HL-60/S4 treated with phorbol 12-myristate 13-acetate at 8.2 ng/mL for 4 days and 3 days (cell line): ENCODE measurements at regions not wholly inside any gene's neighbourhood (a gene's known extent, or its start where the extent isn't known, plus 50 kb on each side); places are given as distances from the start of the nearest gene placed in this dataset.
"Not testable (repeated sequence)": the region's sequence is repeated elsewhere in the genome, so short reads cannot be mapped to it uniquely, and the experiment has no call there.

Experiments used
- in situ Hi-C: fragments of 300-500 bp; cut with MboI; formaldehyde crosslinking; loops from 2 replicates; pipeline ENCODE4 v1.15.0; 2022; ENCODE audit warnings: low sequenced_read_pairs

DNA sequence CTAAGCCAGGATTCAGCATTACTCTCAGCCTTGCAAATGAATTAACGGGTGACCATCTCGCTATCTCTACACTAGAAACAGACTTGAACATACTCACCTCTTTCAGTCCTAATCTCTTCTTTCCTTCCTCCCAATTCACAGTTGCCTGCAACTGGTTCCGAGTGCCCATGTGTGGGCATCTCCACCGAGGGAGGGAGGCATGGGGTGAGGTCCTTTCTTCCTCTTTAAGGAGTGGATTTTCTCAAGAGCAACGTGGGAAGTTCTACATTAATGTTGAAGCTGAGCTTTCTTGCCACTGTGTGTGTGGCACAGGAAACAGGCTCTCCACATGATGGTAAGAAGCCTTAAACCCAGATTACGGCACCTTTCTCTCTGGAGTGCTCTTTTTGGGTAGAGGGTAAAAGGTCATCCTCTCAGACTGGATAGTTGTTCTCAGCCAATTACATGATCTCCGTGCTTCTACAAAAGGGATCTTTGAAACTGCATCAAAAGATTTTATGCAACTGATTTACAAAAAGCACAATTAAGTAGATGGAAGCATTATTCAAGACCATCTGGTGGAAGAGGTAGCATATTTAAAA is 286.8 kb upstream of the NR2F2 start:
- in situ Hi-C loops = no loop called here

DNA sequence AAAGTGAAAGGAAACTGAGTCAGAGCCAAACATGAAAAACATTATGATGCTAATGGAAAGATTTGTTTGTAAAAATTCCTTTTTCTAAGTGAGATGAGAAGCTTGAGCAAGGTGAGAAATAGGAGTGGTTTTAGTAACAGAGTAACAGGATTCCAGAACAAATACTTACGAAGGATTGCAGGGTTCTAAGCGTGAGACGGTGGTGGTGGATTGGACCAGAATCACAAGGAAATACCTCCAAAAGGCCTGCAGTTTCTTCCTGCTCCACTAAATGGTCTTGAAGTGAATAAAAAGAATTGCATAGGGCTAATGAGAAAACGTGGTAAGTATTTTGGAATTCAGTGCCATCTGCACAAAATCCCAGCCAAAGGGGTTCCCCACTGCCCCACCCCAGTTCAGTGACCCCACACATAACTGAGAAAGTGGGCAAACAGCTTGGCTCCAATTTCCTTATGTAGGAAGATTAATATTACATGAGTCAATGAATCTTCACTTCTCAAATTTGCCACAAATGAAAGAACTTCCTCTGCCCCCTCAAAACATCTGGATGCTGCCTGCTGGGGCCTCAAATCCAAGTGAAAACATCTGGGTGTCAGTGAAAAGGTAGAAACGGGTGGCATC is 283.8 kb upstream of the NR2F2 start:
- in situ Hi-C loops = no loop called here

DNA sequence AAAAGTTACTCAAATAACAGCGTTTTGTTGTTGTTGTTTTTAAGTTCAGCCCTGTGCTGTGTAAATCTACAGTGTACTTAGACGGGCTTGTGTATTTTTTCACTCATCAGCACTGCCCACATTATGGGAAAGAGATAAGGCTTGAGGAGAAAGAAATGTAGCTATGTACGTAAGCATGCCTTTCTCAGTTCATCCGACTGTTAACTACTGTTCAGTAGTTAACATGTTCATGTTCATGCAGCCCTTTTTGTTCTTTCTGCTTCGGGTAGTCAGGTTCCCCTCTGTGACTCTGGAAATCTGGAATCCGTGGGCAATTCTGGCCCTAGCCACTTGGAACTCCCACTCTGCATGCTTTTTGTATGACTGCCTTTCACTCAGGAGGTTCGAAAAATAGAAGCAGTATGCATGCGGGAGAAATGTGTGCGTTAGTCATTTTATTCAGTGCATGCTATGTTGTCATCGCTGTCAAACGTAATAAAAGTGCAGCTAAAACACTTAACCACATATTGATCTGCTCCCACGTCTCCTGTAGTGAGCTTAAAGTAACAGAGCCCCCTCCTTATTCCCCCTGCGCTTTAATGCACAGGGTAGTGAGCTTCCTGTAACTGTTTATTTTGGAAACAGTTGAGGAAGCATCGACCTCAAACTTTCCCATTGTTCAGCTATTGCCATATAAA is 283.1 kb upstream of the NR2F2 start:
- in situ Hi-C loops = no loop called here

DNA sequence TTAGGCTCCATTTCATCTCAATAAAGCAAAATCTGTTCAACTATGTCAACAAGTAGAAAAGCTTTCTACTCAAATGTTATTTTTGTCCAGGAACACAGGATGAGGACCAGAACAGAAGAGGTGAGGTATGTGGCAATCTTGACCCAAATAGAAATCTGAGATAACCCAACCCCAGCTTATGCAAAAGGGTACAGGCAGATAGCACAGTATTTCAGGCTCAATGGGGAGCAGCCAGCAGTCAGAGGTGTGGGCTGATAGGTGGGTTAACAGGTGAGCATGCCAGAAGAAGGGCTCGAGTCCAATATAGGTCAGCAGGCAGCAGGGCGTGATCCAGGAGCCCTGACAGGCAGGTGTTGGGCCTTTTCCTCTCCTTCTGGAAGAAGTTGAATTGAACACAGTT is 281.2 kb upstream of the NR2F2 start:
- in situ Hi-C loops = no loop called here

DNA sequence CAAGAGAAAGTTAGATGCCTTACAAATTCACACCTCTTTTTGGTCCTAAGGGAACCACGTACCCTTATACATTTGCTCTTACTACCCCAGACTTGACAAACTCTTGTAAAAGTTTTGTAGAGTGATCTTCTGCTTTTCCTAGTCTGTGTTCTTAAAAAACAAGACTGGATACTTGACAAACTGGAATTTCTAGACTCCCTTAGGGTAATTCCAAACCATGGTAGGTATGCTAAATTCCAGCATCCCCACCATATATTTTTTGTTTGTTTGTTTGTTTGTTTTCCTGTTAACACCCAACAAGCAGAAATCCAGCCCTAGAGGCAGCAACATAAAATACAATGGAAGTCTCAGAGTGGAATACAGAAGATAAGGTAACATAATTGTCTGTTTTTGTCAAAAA is 280.7 kb upstream of the NR2F2 start:
- in situ Hi-C loops = no loop called here

DNA sequence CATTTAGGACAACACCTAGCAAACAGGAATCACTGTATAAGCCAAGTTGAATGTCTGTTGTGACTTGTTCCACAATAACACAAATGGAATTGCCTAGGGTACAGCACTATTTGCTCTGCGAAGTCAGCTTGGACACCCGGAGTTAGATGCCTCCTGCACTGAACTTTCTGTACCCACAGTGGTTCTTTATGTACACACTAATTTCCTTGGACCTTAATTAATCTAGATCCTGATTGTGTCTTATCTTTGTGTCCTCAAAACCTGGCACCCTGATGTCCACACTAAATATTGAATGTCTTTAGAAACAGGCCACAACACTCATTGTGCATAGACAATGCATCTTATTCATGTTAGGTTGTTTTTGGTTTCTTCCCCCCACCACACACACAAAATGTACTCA is 278.9 kb upstream of the NR2F2 start:
- in situ Hi-C loops = no loop called here

DNA sequence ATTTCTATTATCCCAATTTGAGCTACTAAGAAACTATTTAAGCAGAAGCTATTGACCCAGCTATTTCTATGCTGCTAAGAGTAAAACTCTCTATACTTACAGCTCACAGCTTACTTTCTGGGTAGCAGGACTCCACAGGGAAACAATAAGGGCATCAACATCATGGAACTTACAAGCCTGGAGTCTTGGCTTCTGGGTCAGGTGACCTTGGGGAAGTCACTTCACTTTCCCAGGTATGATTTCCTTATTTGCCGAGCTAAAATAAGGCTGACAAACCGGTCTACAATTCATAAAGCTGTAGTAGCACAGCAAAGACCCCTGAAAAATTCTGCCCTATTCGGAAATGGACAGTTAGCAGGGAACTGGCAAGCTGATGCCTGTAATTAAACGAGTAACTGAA is 278.3 kb upstream of the NR2F2 start:
- in situ Hi-C loops = no loop called here

DNA sequence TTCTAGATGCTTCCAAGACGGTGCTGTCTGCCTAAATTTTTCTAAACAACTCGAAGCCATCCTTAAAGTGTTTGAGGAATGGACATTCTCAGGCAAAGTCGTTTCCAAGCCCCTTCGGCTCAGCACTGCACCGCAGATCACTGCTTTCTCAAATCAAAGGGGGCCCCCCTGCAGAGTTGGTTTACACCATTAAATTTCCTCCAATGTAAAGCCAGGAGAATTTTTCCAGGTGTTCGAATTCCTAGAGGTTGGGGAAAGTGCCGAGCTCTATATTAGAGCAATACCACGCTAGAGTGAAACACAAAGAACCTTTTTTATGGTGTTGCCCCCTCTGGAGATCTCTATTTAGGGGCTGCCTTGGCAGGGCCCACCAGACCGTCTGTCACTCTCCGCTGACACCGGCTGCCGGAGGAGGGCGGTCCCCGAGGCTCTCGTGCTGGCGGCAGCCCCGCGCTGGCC is 277.9 kb upstream of the NR2F2 start:
- in situ Hi-C loops = no loop called here

DNA sequence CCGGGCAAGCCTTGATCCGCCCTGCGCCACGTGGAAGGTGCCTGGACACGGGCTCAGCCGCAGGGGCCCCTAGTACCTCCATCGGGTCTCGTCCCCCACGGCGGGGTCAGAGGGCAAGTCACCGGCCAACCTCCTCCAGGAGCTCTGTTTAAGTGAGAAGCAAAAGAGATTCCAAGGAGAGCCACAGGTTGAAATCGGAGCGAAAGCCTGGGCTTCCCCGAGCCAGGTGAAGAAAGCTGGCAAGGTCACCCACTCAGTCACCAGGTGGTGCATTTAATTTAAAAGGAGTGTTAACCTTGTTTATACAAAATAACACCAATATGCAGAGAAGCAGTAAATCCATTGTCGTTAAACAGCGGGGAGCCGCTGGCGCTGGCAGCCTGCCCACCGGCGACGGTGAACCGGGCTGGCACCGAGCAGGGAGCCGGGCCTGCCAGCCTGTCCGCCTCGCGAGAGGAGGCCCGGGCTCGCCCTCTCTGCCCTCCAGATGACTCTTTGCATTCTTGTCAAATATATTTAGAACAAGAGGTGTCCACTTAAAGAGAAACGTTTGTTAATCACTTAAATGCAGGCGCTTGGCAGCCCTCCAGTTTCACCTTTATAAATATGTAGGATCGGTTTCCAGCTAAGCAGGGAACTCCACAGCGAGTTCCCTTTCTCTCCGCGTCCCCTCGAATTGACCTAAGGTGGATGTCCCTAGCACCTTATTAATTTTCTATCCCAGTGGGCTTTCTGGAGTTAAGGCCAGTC is 277.3 kb upstream of the NR2F2 start:
- in situ Hi-C loops = no loop called here

DNA sequence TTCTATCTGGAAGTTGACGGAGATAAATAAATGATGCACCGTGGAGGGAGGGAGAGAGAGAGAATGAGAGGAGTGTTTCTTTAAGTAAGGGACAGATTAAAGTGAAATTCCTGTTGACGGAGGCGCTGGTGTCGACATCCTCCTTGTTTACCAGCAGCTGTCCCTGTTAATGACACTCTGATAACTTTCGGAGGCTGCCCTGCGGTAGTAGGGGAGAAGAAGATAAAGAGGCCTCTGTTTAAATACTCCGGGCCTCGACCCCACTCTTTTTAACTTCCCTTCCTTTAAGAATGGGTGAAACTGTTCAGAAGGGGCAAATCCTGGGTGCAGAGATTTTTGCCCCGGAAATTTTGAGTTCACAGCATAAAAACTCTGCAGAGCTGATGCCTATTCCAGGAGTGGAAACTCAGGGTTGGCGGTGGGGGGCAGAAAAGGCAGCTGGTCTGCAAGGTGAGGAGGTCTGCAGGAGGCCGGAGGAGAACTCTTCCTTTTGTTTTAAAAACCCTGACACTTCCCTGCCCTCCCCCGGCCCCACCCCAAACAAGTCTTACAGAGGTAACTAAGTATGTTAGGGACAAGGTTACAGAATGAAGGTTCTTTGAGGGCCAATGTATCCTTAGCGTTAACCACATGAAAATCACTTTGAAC is 276.6 kb upstream of the NR2F2 start:
- in situ Hi-C loops = no loop called here

DNA sequence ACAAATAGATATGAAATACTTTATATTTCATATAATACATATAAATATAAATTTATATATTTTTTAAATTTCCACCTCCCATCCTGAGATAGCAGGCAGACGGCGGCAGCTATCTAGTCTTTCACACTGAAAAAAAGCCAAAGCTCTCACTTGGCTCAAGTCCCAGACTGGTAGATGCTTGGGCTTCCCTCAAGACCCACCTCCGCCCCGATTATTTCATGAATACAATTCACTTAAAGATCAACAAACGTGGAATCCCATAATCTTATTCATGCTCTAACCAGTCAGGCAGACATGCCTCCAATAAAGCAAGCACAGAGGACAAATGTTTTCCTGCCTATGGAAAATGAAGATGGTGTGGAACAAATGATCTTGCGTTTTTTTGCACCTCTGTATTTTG is 275.9 kb upstream of the NR2F2 start:
- in situ Hi-C loops = no loop called here

DNA sequence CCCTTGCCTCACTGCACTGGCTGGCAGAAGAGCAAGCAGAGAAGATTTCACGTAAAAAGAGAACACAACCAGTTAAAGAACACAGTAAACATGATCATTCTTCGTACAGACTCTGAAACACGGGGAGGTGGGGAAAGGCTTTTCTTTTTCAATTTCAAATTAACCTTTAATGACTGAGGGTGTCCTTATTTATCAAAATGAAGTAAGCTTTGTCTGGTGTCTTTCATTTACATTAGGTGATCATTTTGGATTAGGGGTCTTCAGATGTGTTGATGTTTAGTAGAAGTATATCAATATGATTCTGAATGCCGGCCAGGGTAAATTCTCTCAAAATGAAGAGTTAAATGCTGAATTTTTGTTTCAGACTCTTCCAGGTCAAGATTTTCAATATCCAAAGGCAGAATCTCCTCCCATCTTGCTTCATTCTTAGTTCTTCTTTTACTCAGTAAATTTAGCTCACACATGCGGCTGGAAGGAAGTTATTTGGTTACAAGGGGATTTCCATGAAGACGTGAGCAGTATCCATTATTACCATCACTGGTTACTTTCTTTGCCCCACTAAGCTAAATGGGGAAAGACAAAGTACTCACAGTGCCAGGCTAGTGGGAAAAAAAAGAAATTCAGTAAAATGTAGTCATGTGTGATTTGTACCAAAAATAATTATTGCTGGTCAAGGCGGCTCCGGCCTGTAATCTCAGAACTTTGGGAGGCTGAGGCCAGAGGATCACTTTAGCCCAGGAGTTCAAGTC is 272.2 kb upstream of the NR2F2 start:
- in situ Hi-C loops = no loop called here

DNA sequence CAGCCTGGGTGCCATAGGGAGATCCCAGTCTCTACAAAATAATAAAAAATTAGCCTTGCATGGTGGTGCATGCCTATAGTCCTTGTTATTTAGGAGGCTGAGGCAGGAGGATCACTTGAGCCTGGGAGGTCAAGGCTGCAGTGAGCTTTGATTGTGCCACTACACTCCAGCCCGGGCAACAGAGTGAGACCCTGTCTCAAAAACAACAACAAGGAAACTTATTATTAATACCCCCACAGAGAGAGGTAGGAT is 271.7 kb upstream of the NR2F2 start:
- in situ Hi-C loops = not testable (repeated sequence)

DNA sequence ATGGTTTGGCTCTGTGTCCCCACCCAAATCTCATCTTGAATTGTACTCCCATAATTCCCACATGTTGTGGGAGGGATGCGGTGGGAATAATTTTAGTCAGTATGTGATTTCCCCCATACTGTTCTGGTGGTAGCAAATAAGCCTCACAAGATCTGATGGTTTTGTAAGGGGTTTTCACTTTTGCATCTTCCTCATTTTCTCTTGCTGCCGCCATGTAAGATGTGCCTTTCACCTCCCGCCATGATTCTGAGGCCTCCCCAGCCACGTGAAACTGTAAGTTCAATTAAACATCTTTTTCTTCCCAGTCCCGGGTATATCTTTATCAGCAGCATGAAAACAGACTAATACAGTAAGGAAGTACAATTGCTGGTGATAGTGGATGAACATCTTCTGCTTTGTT is 269.9 kb upstream of the NR2F2 start:
- in situ Hi-C loops = not testable (repeated sequence)

DNA sequence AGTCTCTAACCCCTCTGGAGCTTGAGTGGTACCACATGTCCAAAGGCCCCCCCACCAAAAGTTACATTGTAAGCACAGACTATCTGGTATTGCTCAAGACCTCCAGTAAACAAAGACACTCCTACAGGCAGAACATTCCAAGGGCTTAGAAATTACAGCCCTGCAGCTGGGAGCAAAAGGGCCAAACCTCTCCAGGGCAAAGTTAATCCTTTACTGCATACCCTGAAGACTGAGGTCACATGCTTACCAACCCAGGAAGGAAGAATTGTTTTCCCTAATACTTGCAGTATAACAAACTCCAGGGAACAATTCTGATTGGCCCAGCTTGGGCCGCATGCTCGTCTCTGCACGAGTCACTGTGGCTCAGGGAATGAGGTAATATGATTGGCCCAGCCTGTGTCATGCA is 266.1 kb upstream of the NR2F2 start:
- in situ Hi-C loops = no loop called here

DNA sequence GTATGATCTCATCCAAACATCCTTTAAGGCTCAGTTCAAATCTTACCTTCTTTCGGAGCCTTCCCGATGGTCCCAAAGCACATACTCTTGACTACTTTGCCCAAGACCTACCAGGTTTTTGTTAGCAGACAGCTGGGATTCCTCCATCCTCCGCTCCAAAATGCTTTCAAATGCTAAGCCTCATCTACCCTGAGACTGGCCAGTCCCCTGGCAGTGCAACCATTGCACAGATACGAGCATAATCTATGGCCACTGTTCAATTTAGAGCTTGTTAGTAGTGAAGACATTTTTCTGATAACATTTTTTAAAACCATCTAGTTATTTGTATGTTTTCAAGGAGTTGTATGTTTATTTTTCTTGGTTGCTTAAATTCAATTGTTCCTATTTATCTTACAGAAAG is 264.4 kb upstream of the NR2F2 start:
- in situ Hi-C loops = no loop called here

DNA sequence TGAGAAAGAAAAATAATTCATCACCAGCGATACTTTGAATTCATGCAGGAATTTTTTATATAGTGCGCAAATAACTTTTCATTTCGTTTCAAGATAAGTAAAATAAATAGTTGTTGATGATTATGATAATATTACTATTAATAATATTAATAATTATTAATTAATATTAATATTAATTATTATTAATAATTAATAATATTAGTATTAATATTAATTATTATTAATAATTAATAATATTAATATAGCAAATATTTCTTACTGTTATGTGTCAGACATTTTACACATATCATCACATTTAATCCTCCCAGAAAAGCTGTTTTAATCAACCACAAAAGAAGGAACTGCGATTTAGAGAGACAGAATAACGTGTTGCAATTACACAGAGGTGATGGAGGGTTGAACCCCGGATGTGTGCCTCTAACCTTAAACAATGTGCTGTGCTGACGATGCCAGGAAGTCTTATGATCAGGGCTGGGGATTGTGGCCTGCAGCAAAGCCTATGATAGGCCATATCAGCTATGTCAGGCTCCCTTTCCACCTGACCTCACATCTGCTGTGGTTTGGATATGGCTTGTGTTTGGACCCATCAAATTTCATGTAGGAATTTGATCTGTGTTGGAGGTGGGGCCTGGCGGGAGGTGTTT is 263.5 kb upstream of the NR2F2 start:
- in situ Hi-C loops = no loop called here

DNA sequence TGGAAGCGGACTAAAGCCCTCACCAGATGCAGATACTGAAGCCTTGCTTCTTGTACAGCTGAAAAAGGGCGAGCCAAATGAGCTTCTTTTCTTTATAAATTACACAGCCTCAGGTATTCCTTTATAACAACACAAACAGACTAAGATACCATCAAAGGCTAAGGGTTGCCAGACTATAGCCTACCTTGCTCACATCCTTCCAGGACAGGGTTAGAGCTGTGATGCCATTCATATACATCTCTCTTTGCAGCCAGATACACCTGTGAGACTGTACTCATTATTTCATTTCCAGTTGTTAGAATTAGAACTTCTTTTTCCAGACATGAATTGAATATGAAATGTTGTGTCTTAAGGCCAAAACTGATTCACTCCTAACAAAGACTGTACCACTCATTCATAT is 262.8 kb upstream of the NR2F2 start:
- in situ Hi-C loops = no loop called here

DNA sequence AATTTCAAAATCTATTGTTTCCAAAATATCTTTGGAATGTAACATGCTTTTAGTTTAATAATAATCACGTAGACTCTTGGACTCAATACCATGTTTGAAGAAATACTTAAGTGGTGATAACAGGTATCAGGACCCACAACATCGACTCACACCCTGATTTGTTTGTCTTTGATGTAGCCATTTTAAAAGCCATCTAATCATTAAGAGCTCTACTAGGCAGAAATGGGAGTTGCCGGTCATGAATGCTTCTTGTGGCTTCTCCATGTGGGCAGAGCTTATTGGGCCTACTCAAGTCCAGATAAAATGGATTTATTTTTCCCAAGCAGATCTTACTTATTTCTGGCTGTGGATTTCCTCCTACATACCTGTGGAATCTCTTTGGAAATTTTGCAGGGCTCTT is 261.6 kb upstream of the NR2F2 start:
- in situ Hi-C loops = no loop called here

DNA sequence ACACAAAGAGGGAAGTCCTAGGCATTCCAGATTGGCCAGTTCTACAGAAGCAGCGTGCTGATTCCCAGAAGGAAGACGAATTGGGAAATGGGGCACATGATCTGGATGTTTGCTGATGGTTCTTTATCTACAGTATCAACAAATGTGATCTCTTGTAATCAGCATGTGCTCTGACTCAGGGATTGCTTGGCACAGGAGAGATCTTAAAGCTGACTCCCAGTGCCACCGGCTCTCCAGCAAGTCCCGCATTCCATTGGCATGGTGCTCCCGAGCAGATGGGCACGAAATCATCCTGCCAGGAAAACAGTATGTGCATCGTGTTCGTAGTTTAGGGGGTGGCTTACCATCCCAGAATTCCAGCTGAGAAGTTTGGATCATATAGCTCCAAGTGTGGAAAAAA is 259.9 kb upstream of the NR2F2 start:
- in situ Hi-C loops = no loop called here

DNA sequence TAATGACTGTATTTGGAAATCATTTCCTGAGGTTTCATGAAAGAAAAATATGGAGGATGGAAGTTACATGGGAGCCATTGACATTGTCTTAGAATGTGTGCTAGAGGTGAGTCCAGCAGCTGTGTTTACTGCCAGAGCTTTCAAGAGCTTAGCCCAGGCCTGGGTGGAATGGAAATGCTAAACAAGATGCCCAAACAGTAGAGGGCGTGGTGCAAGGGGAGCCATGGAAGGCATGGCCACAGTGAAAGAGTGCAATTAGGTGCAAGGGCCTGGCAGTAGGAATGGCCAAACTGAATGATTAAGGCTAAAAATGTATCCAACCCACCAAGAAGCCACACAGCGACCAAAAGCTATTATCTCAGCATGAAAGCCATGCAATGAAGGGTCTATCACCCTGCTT is 257.7 kb upstream of the NR2F2 start:
- in situ Hi-C loops = no loop called here
